GM10266 (cell line): ENCODE measurements at regions not wholly inside any gene's neighbourhood (a gene's known extent, or its start where the extent isn't known, plus 50 kb on each side); places are given as distances from the start of the nearest gene placed in this dataset.
"Not testable (repeated sequence)": the region's sequence is repeated elsewhere in the genome, so short reads cannot be mapped to it uniquely, and the experiment has no call there.

Experiments
- DNase-seq: peaks from one replicate; pipeline ENCODE4 v3.0.0; 2012; ENCODE audit errors: extremely low spot score
- CTCF ChIP-seq: IDR thresholded peaks from 2 replicates; pipeline ENCODE4 v1.5.1; 2012; ENCODE audit warnings: mild to moderate bottlenecking, low read depth; ENCODE audit not compliant: control insufficient read depth, insufficient read depth; ENCODE audit errors: missing control alignments

DNA sequence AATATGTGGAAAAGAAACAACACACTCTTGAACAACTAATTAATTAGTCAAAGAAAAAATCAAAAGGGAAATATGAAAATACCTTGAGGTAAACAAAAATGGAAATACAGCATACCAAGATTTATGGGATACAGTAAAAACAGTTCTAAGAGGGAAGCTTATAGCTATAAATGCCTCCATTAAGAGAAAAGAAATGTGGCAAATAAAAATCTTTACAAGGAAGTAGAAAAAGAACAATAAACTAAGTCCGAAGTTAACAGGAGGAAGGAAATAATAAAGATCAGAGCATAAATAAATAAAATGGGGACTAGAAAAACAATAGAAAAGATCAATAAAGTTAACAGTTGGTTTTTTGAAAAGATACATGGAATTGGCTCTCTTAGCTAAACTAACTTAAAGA lies 267.8 kb upstream of the NRP1 start:
- TF ChIP-seq CTCF, result no peak

DNA sequence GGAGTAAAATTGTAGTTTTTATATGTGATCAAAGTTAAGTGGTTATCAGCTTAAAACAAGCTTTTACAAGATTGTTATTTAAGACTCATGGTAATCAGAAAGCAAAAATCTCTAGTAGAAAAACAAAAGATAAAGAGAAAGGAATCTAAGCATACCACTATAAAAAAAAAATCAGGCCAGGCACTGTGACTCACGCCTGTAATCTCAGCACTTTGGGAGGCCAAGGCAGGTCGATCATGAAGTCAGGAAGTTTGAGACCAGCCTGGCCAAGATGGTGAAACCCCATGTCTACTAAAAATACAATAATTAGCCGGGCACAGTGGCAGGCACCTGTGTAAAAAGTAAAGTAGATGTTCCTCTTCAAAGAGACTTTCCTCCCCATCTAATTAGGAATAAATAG lies 265.9 kb upstream of the NRP1 start:
- no peak for TF ChIP-seq CTCF
- DNase-seq, result no peak

More for the DNA sequence above, 267.8 kb upstream of the NRP1 start:
- no peak for DNase-seq

DNA sequence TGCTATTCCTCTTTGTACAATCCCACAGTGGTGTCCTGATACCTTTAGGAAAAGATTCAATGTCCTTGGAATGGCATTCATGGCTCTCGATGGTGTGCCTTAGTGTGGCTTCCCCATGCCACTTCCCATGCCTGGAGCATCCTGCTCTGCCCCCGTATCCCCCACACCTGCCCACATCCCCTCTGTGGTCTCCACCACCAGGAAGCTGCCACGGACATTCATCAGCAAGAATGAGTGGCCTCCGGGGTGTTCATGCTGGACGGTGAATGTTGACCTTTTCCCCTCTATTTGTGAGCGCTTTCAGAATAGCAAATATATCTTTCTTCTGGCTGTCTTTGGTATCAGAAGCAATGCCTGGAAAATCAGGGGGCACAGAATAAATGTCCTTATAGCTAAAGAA lies 262.0 kb upstream of the NRP1 start:
- no peak for DNase-seq
- TF ChIP-seq CTCF, result no peak

DNA sequence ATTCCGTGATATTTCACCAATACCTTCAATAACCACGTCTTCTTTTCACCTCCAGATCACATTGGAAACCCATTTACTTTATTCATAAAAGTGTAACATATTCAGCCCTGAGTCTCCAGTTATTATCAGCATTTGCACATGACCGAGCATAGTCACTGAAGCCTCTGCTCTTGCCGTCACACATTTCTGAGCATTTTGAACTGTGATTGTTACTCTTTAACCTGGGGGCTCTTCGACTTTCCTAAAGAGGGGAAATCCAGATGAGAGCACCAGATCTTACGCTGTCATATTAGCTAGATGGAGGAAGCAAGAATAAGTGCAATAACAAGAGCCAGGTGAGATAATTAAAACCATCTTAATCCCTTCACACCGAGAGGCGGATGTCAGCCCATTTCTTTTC lies 260.0 kb upstream of the NRP1 start:
- DNase-seq, result no peak
- no peak for TF ChIP-seq CTCF

- no peak for TF ChIP-seq CTCF
- DNase-seq, result no peak
Measured at GRCh38 chr10:33588974-33589600, 254.6 kb upstream of the NRP1 start.

GRCh38 chr10:33584596-33584995 lies 250.1 kb upstream of the NRP1 start:
- not testable (repeated sequence) for DNase-seq

GRCh38 chr10:33579996-33580395 lies 245.5 kb upstream of the NRP1 start:
- no peak for DNase-seq
- TF ChIP-seq CTCF, result no peak

DNA sequence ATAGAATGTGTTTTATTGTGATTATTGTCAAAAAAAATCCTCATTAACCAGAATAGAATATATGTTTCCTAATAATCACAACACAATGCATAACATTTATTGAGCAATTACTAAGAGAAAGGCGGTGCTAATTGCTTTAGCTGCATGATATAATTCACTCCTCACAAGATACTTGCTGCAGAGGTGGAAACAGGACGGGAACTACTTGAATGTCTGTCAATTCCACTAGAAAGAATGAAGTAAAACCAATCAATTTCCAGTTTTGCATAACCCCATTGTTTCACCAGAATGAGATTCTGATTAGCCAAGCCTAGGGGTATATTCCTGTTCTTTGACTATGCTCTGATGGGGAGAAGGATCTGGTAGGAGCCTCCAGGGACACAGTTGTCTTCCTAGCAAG lies 239.1 kb upstream of the NRP1 start:
- TF ChIP-seq CTCF, result no peak
- DNase-seq, result no peak
